Skin epidermis (tissue), 12 donors: ENCODE measurements at regions not wholly inside any gene's neighbourhood (a gene's known extent, or its start where the extent isn't known, plus 50 kb on each side); places are given as distances from the start of the nearest gene placed in this dataset.
"Not testable (repeated sequence)": the region's sequence is repeated elsewhere in the genome, so short reads cannot be mapped to it uniquely, and the experiment has no call there.

Experiments
- H3K27ac ChIP-seq, 21 experiments: fragments of 200-600 bp; sonication (generic) in 11 of 21; one replicate each; pipeline ENCODE4 v1.5.0; 2020; ENCODE audit warnings: mild to moderate bottlenecking in 3 of 21, inconsistent platforms in 2 of 21, moderate library complexity in 2 of 21
- H3K4me3 ChIP-seq, 7 experiments: fragments of 200-600 bp; sonication (generic) in 2 of 7; one replicate each; pipeline ENCODE4 v1.5.0; 2020; ENCODE audit warnings: inconsistent platforms in 2 of 7, mild to moderate bottlenecking in 2 of 7, moderate library complexity in 1 of 7

- Histone ChIP-seq H3K4me3 (peak overlapping the region; percentile 31 to 62 (median 54)), H3K27ac (peak overlapping the region in 13 of 21 experiments; percentile 39 to 81 (median 68))
These were observed 124.0 kb upstream of the PTPN20 start for GRCh38 chr10:46787321-46787615.

- H3K4me3 ChIP-seq, H3K27ac ChIP-seq: not testable (repeated sequence)
These were observed 118.4 kb upstream of the PTPN20 start for GRCh38 chr10:46792657-46793357.

GRCh38 chr10:46796351-46796750 lies 114.9 kb upstream of the PTPN20 start:
- H3K27ac ChIP-seq, H3K4me3 ChIP-seq: not testable (repeated sequence)

- not testable (repeated sequence) for H3K27ac ChIP-seq, H3K4me3 ChIP-seq
These were observed 109.2 kb upstream of the PTPN20 start for GRCh38 chr10:46802010-46802409.

- not testable (repeated sequence) for H3K4me3 ChIP-seq, H3K27ac ChIP-seq
These were observed 108.1 kb upstream of the PTPN20 start for GRCh38 chr10:46803082-46803481.

GRCh38 chr10:46810222-46810621 lies 101.0 kb upstream of the PTPN20 start:
- not testable (repeated sequence) for H3K27ac ChIP-seq, H3K4me3 ChIP-seq

GRCh38 chr10:46816126-46816525 lies 95.1 kb upstream of the PTPN20 start:
- not testable (repeated sequence) for H3K4me3 ChIP-seq, H3K27ac ChIP-seq

- H3K27ac ChIP-seq, H3K4me3 ChIP-seq: not testable (repeated sequence)
These were observed 70.7 kb upstream of the PTPN20 start for GRCh38 chr10:46840393-46841050.

GRCh38 chr10:46841051-46841593 lies 70.1 kb upstream of the PTPN20 start:
- not testable (repeated sequence) for H3K27ac ChIP-seq, H3K4me3 ChIP-seq

- not testable (repeated sequence) for H3K4me3 ChIP-seq, H3K27ac ChIP-seq
These were observed 66.0 kb upstream of the PTPN20 start for GRCh38 chr10:46845194-46845593.

GRCh38 chr10:46845640-46846039 lies 65.6 kb upstream of the PTPN20 start:
- H3K27ac ChIP-seq, H3K4me3 ChIP-seq: not testable (repeated sequence)

GRCh38 chr10:46860753-46861152 lies 50.5 kb upstream of the PTPN20 start:
- not testable (repeated sequence) for H3K27ac ChIP-seq, H3K4me3 ChIP-seq
